ENCODE measurements at regions not wholly inside any gene's neighbourhood (a gene's known extent, or its start where the extent isn't known, plus 50 kb on each side); places are given as distances from the start of the nearest gene placed in this dataset.

- Histone ChIP-seq H4K5ac (ENCODE audit: insufficient read length, low read depth, low read length) (no peak overlapping the region), H3K4ac (ENCODE audit: low read depth, low read length) (no peak overlapping the region), H4K8ac (replicated peaks; ENCODE audit: insufficient read length, low read depth, low read length) (no peak overlapping the region), H3T11ph (ENCODE audit: low read length) (no peak overlapping the region), H2BK15ac (ENCODE audit: low read depth, low read length) (no peak overlapping the region), H2AK5ac (ENCODE audit: insufficient read length, low read length) (no peak overlapping the region), H4K20me1 (ENCODE audit: control insufficient read depth, insufficient read depth, insufficient read length) (no peaks in the 10 kb centered on the region), H2BK120ac (ENCODE audit: low read depth, low read length, poor library complexity, severe bottlenecking) (no peak overlapping the region), H3K9me3 (ENCODE audit: control insufficient read depth, low read depth, low read length) (no peaks in the 10 kb centered on the region), H3K4me1 (ENCODE audit: insufficient read depth, low read length) (peaks cover 5% of the 10 kb centered on the region), H3K9ac (ENCODE audit: extremely low read depth, insufficient read length, low read length) (no peak overlapping the region), H3K27me3 (ENCODE audit: insufficient read depth, low read length) (no peaks in the 10 kb centered on the region), H3K23ac (ENCODE audit: insufficient read length, low read depth, low read length) (no peak overlapping the region), H4K91ac (ENCODE audit: insufficient read length, low read depth, low read length) (no peak overlapping the region), H3K18ac (ENCODE audit: insufficient read length, low read depth, low read length) (no peak overlapping the region), H2BK20ac (ENCODE audit: low read depth, low read length, poor library complexity, severe bottlenecking) (no peak overlapping the region), H3K4me2 (ENCODE audit: insufficient read depth, insufficient read length, low read length) (no peak overlapping the region), H2AFZ (ENCODE audit: low read length) (no peak overlapping the region), H2BK12ac (ENCODE audit: insufficient read length, low read depth, low read length) (no peak overlapping the region), H3K56ac (ENCODE audit: insufficient read length, low read depth, low read length) (no peak overlapping the region), H3K14ac (ENCODE audit: insufficient read depth, low read length) (no peak overlapping the region), H3K79me1 (ENCODE audit: insufficient read depth, low read depth, low read length, poor library complexity, severe bottlenecking) (no peaks in the 10 kb centered on the region), H2BK5ac (ENCODE audit: insufficient read length, low read length) (no peak overlapping the region), H3K27ac (ENCODE audit: insufficient read length, low read depth, low read length) (no peak overlapping the region), H3K79me2 (ENCODE audit: insufficient read depth, low read length) (no peaks in the 10 kb centered on the region), H3K23me2 (ENCODE audit: insufficient read length, low read depth, low read length, poor library complexity, severe bottlenecking) (no peaks in the 10 kb centered on the region)
- peaks cover 18 to 22% of the 10 kb centered on the region in 2 experiments for H3K4me1 Mint-ChIP-seq
- no peak overlapping the region for H3K4me3 Mint-ChIP-seq
- no peak overlapping the region for H3K27ac Mint-ChIP-seq
- no peaks in the 10 kb centered on the region for H3K9me3 Mint-ChIP-seq
- DNase-seq = no peak
- TF ChIP-seq CTCF (conservative IDR thresholded peaks at IDR 0.05) = no peak
- peaks cover 7% of the 10 kb centered on the region for H3K27me3 Mint-ChIP-seq (ENCODE audit: low read depth)
- H3K36me3 Mint-ChIP-seq (ENCODE audit: insufficient read depth in 1 of 3, low read depth in 3 of 3) = no peaks in the 10 kb centered on the region
- 100% methylated on average over 1 of the region's 5 CpGs for WGBS (ENCODE audit: extremely low coverage, insufficient read length, low lambda C conversion rate)
Measured at GRCh38 chr7:124257638-124258308, 224.9 kb upstream of the TMEM229A start.

All from H9 (cell line).